Caco-2 (cell line): ENCODE measurements at regions not wholly inside any gene's neighbourhood (a gene's known extent, or its start where the extent isn't known, plus 50 kb on each side); places are given as distances from the start of the nearest gene placed in this dataset.

ENCODE experiments used
- BruUV-seq: library from RNA; stranded (reverse); fragments of 400-500 nt; replicated peaks from 2 replicates; lab custom pipeline; 2021; lab: Mats Ljungman, UMichigan
- CTCF ChIA-PET: fragments of 300-600 bp; sonication (Branson Sonifier 250); formaldehyde crosslinking; loops from one replicate; lab custom pipeline; 2022; ENCODE audit warnings: antibody characterized with exemption; lab: Charles Lee
- POLR2A ChIA-PET: fragments of 300-600 bp; sonication (Branson Sonifier 250); formaldehyde crosslinking; loops from one replicate; lab custom pipeline; 2022; ENCODE audit warnings: antibody characterized with exemption; lab: Charles Lee
- DNase-seq, 2 experiments: peaks; one replicate each; pipeline versions ENCODE4 v3.0.0 to v3.0.0-alpha.2; 2020 to 2022
- H3K27me3 ChIP-seq: replicated peaks from 2 replicates; pipeline ENCODE4 v1.6.0; 2011; ENCODE audit warnings: low read length; ENCODE audit not compliant: control insufficient read depth, insufficient read depth
- H3K36me3 ChIP-seq: 2 replicates; pipeline ENCODE4 v1.5.1; 2011; ENCODE audit warnings: low read length; ENCODE audit not compliant: control insufficient read depth, insufficient read depth
- H3K4me1 ChIP-seq: fragments of 250-450 bp; sonication (Bioruptor Pico); 2 replicates; pipeline ENCODE4 v1.5.1; 2020; ENCODE audit warnings: mild to moderate bottlenecking
- H3K4me3 ChIP-seq: 2 replicates; pipeline ENCODE4 v1.5.1; 2011; ENCODE audit warnings: low read depth, mild to moderate bottlenecking, control low read depth, low read length
- H3K9me3 ChIP-seq: fragments of 250-450 bp; sonication (Bioruptor Pico); 2 replicates; pipeline ENCODE4 v1.5.1; 2020; ENCODE audit warnings: mild to moderate bottlenecking, moderate library complexity
- H3K27ac Mint-ChIP-seq: one replicate; pipeline ENCODE4 v1.8.0; 2022; ENCODE audit warnings: mixed read lengths; ENCODE audit not compliant: unreplicated experiment
- H3K27me3 Mint-ChIP-seq: one replicate; pipeline ENCODE4 v1.8.0; 2022; ENCODE audit warnings: mixed read lengths; ENCODE audit not compliant: insufficient read depth, unreplicated experiment
- H3K36me3 Mint-ChIP-seq: one replicate; pipeline ENCODE4 v1.8.0; 2022; ENCODE audit warnings: mild to moderate bottlenecking, mixed read lengths; ENCODE audit not compliant: insufficient read depth, unreplicated experiment
- H3K4me1 Mint-ChIP-seq: one replicate; pipeline ENCODE4 v1.8.0; 2022; ENCODE audit warnings: low read depth, mixed read lengths; ENCODE audit not compliant: unreplicated experiment
- H3K4me3 Mint-ChIP-seq: one replicate; pipeline ENCODE4 v1.8.0; 2022; ENCODE audit warnings: mild to moderate bottlenecking, moderate library complexity, mixed read lengths; ENCODE audit not compliant: unreplicated experiment
- H3K9me3 Mint-ChIP-seq: one replicate; pipeline ENCODE4 v1.8.0; 2022; ENCODE audit warnings: mixed read lengths; ENCODE audit not compliant: unreplicated experiment
- intact Hi-C: fragments of 100-400 bp; cut with micrococcal nuclease; formaldehyde crosslinking; loops from one replicate; pipeline ENCODE4 v1.10.0; 2022; ENCODE audit not compliant: unreplicated experiment
- TF ChIP-seq, protein P1 (sequence below), 2 experiments: fragments of 200-600 bp in 1 of 2; IDR thresholded peaks; 1 replicate in 1 of 2; 2 replicates in 1 of 2; pipeline versions ENCODE4 v1.5.1 to v1.8.0; 2011 to 2022; ENCODE audit warnings: antibody characterized with exemption in 1 of 2, control low read depth in 1 of 2, inconsistent platforms in 1 of 2, low read depth in 1 of 2, low read length in 1 of 2, mild to moderate bottlenecking in 1 of 2, moderate library complexity in 1 of 2; ENCODE audit not compliant: insufficient read depth in 1 of 2, severe bottlenecking in 1 of 2, unreplicated experiment in 1 of 2

DNA sequence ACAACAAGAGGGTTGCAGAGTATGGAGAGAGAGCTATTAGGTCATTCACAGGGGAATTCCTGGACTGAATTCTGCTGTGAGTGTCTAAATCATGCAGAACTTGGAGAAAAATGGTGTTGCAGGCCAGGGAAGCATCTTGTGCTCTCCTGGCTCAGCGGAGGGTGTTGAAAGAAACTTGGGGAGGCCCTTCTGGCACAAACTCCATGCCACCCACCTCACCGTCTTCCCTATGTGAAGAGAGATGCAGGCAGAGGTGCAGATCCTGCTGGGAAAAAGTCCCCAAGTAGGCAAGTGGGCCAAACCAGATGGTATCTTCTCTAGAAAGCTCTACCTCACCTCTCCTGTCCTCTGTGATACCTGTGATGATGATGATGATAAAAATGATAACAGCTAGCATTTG is 604.3 kb upstream of the API5 start:
- intact Hi-C loops = no loop called here
- H3K27me3 ChIP-seq = no peaks in the 10 kb centered on the region
- CTCF ChIA-PET = no interaction called here
- H3K27ac Mint-ChIP-seq = no peak overlapping the region
- POLR2A ChIA-PET = no interaction called here
- no peaks in the 10 kb centered on the region for H3K36me3 ChIP-seq
- H3K4me1 Mint-ChIP-seq = no peaks in the 10 kb centered on the region
- peaks cover 2% of the 10 kb centered on the region for H3K27me3 Mint-ChIP-seq
- no peak overlapping the region for H3K4me3 Mint-ChIP-seq
- no peaks in the 10 kb centered on the region for H3K36me3 Mint-ChIP-seq
- H3K4me1 ChIP-seq = no peaks in the 10 kb centered on the region
- H3K4me3 ChIP-seq = no peak overlapping the region
- no peak for DNase-seq
- TF ChIP-seq, protein P1, sequence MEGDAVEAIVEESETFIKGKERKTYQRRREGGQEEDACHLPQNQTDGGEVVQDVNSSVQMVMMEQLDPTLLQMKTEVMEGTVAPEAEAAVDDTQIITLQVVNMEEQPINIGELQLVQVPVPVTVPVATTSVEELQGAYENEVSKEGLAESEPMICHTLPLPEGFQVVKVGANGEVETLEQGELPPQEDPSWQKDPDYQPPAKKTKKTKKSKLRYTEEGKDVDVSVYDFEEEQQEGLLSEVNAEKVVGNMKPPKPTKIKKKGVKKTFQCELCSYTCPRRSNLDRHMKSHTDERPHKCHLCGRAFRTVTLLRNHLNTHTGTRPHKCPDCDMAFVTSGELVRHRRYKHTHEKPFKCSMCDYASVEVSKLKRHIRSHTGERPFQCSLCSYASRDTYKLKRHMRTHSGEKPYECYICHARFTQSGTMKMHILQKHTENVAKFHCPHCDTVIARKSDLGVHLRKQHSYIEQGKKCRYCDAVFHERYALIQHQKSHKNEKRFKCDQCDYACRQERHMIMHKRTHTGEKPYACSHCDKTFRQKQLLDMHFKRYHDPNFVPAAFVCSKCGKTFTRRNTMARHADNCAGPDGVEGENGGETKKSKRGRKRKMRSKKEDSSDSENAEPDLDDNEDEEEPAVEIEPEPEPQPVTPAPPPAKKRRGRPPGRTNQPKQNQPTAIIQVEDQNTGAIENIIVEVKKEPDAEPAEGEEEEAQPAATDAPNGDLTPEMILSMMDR (IDR thresholded peaks at IDR 0.05; ENCODE audit: insufficient read depth in 1 of 2, low read depth in 1 of 2, low read length in 1 of 2, severe bottlenecking in 1 of 2, unreplicated experiment in 1 of 2) = no peak
- no peaks in the 10 kb centered on the region for H3K9me3 ChIP-seq
- H3K9me3 Mint-ChIP-seq = no peaks in the 10 kb centered on the region
- BruUV-seq = no TSS peak

DNA sequence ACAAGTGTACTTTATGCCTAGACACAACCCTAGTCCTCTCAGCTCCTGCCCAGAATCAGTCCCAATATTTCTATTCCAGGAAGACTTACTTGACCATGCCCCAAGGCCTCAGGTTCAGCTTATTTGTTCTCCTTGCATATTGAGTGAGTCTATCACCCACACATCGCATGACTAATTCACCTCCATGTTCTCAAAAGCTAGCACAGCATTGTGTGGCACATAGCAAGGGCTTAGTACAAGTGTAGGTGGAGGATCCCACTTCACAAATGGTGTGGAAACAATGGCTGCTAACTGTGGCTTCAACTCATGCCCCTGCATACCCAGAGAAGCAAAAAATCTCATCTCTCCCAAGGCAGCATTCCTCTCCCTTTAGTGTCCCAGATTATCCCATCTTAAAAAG is 602.6 kb upstream of the API5 start:
- Mint-ChIP-seq H3K4me1 (no peaks in the 10 kb centered on the region), H3K4me3 (no peak overlapping the region), H3K27ac (no peak overlapping the region), H3K36me3 (no peaks in the 10 kb centered on the region), H3K27me3 (peaks cover 2% of the 10 kb centered on the region), H3K9me3 (no peaks in the 10 kb centered on the region)
- H3K4me3 ChIP-seq = no peak overlapping the region
- TF ChIP-seq, protein P1 (IDR thresholded peaks at IDR 0.05; ENCODE audit: insufficient read depth in 1 of 2, low read depth in 1 of 2, low read length in 1 of 2, severe bottlenecking in 1 of 2, unreplicated experiment in 1 of 2) = no peak
- intact Hi-C loops = no loop called here
- BruUV-seq = no TSS peak
- H3K27me3 ChIP-seq = no peaks in the 10 kb centered on the region
- ChIA-PET CTCF (no interaction called here), POLR2A (no interaction called here)
- no peaks in the 10 kb centered on the region for H3K9me3 ChIP-seq
- DNase-seq = no peak
- H3K36me3 ChIP-seq = no peaks in the 10 kb centered on the region
- no peaks in the 10 kb centered on the region for H3K4me1 ChIP-seq

DNA sequence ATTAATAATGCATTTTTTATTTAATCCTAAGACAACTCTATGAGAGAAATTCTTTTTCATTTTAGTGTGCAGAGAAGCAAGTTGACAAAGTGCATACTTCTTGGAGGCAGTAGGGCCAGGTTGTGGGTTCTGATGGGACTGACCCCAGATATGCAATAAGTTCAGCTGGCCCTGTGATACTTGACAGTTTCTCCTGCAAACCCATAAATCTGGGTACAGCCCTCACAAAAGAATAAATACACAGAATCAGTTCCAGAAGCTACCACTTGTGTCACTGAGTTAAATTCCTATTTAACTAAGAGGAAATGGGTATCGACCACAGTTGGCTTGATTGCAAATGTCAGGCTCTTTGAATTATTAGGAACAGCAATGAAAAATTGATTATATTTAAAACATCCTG is 598.5 kb upstream of the API5 start:
- ChIA-PET CTCF (no interaction called here), POLR2A (no interaction called here)
- no TSS peak for BruUV-seq
- Histone ChIP-seq H3K36me3 (no peaks in the 10 kb centered on the region), H3K9me3 (no peaks in the 10 kb centered on the region), H3K4me3 (no peak overlapping the region), H3K4me1 (no peaks in the 10 kb centered on the region), H3K27me3 (no peaks in the 10 kb centered on the region)
- H3K9me3 Mint-ChIP-seq = peaks cover 10% of the 10 kb centered on the region
- no peaks in the 10 kb centered on the region for H3K36me3 Mint-ChIP-seq
- H3K4me3 Mint-ChIP-seq = no peak overlapping the region
- intact Hi-C loops = no loop called here
- TF ChIP-seq, protein P1 (IDR thresholded peaks at IDR 0.05; ENCODE audit: insufficient read depth in 1 of 2, low read depth in 1 of 2, low read length in 1 of 2, severe bottlenecking in 1 of 2, unreplicated experiment in 1 of 2) = no peak
- H3K4me1 Mint-ChIP-seq = no peaks in the 10 kb centered on the region
- peaks cover 2% of the 10 kb centered on the region for H3K27me3 Mint-ChIP-seq
- DNase-seq = no peak
- no peak overlapping the region for H3K27ac Mint-ChIP-seq
